ENCODE measurements at regions not wholly inside any gene's neighbourhood (a gene's known extent, or its start where the extent isn't known, plus 50 kb on each side); places are given as distances from the start of the nearest gene placed in this dataset.

DNA sequence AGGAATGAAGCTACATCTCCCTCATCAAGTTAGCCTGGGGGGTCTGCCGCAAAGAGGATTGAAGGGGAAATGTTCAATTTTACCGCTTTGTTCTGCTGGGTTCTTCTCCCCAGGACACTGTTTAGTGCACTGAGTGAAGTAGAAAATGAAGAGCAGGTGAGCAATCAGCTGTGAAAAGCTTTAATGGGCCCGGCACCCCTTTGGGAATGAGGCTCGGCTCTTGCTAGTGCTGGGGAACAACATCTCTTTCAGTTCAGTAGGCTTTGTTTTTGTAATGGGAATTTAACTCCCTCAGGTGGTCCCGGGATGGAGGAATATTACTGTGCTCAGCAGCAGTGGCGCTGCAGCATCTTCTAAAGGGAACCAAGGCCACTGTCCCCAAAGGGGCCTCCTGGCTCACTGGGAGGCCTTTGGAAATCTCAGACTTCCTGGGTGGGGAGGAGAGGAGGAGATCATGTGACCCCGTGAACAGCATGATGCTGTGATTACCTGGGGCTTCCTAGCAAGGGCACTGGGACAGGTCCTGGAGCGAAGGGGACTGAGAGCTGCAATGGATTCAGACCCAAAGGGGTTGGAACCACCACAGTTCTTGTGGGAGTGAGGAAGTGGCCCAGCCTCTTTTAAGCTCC is 85.2 kb upstream of the MAX start:
- DNase-seq: no peak

DNA sequence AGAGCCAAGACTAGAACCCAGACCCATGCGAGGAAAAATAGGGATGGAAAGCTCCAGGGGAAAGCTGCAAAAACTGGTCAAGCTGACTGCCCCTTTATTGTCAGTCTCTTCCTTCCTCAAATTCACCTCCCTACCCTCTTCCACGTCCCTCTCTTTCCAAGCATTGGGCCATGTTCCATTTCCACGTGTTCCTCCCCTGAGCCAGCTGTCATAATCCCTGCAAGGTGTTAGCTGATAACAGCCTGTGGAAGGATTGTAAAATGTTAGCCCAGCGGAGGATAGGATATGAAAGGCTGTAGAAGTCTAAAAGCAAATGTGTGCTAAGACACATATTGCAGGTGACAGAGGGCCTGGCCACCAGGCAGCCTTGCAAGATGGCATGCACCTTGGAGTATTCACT is 88.0 kb upstream of the MAX start:
- no peak for DNase-seq

DNA sequence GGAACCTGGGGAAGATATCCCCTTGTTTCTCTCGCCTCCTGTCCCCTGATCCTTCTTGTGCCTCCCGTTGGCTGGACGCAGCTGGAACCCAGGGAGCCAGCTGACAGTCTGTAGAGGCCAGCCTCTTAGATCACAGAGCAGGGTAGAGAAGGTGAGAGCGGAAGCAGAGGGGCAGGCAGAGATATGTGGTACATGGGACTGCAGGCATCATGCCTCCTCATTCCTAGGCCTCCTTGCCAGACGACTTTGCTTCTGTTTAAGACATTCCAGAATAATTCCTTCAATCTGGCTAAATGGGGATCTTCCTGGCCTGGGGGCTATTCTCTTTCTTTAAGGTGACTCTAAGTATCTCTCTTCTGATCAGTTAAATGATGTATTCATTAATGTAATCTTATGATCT is 89.4 kb upstream of the MAX start:
- DNase-seq: no peak

DNA sequence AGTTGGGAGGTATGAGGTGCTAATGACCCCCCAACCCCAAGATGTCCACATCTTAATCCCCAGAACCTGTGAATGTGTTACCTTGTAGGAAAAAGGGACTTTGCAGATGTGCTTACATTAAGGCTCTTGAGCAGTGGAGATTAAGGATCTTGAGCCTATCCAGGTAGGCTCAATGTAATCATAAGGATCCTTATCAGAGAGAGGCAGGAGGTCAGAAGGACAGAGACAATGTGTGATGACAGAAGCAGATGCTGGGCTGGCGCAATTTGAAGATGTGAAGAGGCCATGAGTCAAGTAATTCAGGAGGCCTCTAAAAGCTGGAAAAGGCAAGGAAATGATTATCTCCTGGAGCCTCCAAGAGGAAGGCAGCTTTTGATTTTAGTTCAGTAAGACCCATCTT is 90.4 kb upstream of the MAX start:
- no peak for DNase-seq

DNA sequence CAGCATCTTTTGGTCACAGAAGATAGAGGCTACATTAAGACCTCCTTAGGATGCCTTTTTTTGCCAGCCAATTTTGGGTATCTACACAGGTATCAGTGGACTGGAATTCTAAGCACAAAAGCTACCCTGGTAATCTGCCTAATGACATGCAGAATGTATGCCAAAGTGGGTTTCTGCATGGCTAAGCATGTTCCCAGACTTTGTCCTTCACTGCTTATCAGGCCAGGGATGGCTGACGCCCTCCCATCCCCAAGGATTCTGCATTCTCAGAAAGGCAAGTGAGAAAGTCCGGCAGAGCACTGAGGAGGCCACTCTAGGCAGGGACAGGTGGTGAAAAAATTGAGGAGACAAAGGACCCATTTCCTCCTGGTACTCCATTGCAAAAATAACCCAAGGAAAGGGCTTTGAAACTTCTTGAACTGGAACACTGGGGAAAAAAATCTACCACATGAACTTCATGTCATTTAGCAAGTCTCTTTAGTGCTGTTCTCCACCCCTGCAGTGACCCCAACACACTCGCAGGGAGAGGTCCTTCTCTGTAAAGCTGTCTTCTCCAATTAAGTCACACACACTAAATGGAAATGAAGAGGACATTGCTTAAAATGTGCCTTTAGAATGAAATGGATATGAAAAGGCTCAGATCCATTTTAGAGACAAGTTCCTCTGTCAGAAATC is 91.7 kb upstream of the MAX start:
- no peak for DNase-seq

DNA sequence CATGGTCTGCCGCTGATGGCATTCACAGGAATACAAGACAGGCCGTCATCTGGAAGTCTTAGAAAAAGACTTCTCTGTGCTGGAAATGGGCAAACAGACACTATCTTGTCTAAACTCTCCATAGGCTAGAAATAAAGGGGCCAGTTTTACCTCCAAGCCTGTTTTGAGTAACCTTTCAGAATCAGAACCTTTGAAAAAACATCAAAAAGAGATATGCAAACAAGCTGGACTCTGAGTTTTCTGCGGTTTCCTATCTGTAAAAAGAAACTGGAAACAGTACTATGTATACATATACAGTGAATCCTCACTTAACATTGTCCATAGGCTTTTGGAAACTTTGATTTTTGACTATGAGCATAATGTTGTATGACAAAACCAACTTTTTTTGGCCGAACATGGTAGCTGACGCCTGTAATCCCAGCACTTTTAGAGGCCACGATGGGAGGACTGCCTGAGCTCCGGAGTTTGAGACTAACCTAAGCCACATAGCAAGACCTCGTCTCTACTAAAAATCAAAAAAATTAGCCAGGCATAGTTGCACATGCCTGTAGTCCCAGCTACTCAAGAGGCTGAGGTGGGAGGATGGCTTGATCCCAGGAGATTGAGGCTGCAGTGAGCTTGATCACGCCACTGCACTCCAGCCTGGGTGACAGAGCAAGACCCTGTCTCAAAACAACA is 92.9 kb upstream of the MAX start:
- DNase-seq: no peak

DNA sequence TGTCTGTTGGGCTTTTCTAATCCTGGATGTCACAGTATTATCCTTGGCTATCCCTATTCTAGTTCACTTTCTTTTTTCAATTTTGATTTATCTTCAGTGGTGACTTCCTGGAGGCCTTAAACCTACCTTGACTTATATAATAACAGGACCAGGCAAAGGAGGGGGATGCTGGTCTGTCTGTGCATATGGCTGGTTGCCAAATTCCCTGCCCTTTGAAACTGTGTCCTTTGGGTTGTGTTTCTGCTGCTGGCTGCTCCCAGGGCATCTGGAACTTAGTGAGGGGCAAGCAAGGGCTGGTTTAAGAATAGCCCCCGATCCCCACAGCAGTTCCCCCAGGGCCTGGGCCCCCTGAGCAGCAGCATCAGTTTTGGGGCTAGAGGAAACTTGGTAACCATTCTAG is 96.0 kb upstream of the MAX start:
- DNase-seq: no peak

DNA sequence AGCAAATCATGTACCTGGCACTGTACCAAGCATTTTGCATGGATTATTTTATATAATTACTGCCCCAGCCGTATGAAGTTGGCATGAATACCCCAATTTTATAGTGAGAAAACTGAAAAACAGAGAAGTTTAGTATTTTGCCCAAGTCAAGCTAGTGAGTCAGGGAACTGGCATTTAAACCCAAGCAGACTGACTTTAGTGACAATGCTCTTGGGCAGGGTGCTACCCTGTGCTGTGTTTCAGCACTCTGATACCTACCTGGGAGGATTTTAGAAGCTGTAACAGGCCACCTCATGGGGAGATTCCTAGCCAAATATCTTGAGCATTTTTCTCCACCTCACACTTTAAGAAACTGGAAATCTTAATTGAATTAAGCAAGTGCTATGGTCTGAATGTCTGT is 98.1 kb upstream of the MAX start:
- no peak for DNase-seq

DNA sequence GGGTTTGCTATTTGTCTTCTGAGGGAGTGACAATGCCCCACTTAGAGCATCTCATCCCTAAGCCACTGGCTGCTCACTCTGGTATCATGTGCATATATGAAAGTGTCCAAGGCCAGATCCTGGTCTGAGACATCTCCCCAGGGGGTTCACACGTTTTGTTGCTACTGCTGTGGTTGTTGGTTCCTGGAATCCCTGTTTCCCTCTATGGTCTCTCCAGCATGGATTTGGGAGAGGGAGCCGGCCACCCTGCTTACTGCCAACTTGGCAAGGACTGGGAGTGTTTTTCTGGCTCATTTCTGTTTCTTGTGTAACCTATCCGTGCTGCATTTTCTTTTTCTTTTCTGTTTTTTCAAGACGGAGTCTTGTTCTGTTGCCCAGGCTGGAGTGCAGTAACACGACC is 101.3 kb upstream of the MAX start:
- DNase-seq: no peak

DNA sequence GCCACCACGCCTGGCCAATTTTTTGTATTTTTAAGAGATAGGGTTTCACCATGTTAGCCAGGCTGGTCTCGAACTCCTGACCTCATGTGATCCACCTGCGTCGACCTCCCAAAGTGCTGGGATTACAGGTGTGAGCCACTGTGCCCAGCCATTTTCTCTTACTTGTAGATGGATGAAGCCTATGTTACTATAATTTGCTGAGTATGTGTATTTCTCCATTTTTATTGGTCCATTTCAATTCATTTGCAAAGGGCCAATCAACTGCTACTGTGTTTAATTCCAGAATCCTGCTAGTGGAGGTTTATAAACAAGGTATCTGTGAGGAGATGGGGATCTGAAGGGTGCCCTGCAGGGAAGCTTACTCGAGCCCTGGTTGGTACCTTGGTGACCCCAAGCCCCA is 101.7 kb upstream of the MAX start:
- no peak for DNase-seq

DNA sequence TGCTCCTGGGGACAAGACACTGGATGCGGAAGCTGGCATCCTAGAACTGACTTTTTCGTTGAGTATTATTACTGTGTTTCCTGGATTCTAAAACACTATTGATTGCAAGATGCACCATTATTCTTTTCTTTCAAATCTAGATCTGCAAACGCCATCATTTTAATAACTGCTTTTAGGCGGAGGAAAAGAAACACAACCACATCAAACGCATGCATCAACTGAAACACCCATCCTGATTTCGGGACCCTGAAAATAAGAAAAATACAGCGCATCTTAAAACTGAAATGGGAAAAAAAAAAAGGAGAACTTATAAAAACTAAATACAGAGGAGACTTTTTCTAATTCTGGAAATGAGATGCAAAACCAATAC is 103.7 kb upstream of the MAX start:
- no peak for DNase-seq

DNA sequence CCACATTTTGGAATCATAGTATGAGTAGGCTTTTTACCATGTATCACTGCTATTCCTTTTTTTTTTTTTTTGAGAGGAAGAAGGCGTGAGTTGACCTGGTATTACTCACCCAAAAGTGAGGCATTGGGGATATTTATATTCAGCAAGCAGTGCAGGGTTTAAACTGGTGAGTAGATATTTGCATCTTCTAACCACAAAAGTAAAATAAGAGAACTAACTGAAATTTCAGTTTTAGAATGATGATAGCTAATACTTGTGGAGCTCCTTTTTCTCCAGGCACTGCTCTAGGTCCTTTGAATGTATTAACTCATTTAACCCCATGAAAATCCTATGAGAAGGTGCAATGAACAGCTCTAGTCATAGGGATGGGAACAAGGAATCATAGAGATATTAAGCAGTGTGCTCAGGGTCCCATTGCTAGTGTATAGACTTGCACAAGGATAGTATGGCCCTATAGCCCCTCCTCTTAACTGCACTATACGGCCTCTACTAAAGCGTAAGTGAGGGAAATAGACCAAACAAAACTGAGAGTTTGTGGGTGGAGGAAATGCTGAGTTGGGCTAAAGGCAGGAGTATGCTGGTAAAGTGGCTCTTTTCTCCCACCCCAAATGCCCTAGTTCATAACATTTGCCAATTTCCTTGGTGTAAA is 104.3 kb upstream of the MAX start:
- DNase-seq: peak; percentile 44

DNA sequence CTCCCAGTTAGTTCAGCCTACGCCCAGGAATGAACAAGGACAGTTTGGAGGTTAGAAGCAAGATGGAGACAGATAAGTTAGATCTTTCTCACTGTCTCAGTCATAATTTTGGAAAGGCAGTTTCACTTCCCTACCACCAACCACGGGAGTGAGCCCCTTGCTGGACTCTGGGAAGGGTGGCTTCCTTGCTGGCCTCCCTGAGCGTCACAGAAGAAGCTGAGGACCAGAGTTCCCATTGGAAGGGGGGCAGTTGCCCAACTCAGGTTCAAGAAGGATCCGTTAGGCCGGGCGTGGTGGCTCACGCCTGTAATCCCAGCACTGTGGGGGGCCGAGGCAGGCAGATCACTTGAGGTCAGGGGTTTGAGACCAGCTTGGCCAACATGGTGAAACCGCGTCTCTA is 106.2 kb upstream of the MAX start:
- DNase-seq: no peak

DNA sequence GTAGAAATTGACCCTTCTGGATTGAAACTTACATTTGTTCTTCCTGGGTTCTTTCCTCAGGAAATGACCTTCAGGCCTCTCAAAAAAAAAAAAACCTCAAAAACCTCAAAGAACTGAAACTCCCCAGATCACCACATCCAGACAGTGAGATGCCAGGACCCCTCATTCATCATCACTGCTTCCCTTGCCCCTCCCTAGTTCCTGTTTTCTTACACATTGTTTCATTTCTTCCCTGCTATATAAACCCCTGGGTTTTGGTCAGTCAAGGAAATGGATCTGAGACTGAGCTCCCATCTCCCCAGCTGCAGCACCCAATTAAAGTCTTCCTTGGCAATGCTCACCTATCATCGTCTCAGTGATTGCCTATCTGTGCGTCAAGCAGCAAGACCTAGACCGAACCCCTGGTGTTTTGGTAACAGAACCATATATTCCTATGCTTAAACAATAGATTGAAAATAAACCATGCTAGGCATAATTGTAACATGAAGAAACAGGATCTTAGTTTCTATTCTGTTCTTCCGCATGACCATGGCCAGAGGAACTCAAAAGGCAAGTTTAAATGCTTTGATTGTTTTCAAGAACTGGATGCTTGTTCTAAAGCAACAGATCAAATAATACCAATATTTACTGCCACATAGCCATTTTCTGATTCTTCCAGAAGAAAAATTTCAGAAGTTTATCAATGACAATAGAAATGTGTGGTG is 108.0 kb upstream of the MAX start:
- DNase-seq: peak; percentile 30

DNA sequence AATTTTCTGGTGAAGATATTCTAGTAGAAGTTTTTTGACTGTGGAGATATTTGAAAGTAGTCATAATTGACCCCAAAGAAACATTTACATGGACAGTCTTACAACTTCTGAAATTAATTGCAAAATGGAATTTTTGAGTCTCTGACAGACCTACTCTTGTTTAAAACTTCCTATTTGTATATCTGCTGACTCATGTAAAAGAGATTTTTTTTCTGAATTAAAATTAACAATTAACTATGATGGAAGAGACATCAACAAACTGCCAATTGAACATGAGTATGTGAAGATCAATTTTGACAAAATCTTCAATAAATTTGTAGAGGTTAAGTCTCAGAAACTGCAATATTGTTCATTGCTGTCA is 108.5 kb upstream of the MAX start:
- DNase-seq: no peak

DNA sequence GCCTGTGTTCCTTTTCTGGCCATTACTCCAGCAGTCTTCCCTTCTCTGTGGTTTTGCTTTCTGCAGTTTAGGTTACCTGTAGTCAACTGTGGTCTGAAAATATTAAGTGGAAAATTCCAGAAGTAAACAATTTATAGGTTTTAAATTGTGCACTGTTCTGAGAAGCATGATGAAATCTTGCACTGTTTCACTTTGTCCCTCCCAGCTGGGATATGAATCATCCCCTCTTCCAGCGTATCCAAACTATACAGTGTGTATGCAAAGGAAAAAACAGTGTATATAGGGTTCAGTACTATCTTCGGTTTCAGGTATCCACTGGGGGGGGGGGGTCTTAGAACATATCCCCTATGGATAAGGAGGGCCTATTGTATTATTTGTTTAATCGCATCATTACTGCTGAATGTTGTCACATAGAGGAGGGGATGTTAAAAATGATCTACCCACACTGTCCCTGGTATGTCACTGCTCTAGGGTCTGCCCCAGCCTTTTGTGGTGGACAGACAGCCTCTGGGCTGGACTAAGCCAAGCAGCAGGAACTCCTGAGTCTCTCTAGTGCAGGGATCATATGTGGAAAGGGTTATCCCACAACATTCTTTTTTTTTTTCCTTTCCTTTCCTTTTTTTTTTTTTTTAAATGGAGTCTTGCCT is 109.1 kb upstream of the MAX start:
- DNase-seq: no peak

DNA sequence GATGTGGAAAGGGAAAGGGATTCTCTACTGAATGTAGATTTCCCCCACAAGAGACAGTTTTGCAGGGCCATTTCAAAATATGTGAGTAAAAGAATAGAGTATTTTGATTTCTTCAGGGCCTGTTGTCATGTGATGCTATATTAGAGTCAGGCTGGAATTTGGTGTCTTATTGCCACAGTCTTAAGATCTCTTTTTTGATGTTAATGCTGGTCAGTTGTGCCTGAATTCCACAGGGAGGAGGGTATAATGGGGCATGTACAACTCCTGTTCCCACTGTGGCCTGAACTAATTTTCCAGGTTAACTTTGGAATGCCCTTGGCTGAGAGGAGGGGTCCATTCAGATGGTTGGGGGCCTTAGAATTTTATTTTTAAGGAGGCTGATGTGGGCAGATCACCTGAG is 111.0 kb upstream of the MAX start:
- DNase-seq: no peak

DNA sequence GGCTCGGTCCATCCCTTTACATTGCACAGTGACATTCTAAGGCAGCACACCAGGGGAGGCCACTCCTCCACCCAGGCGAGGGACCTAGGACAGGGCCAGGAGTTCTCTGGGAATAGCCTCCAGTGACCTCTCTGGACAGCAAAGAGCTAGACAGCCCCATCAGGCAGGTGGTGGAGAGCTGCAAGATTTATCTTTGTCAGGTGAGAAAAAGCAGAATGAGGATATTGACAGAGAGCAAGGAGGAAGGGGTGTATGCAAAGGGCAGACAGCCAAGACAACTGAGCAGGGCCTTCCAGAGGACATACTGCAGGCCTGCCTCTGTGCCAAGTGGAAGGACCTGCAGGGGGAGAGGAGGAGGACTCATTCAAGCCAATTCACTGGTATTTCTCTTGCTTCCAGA is 112.4 kb upstream of the MAX start:
- no peak for DNase-seq

DNA sequence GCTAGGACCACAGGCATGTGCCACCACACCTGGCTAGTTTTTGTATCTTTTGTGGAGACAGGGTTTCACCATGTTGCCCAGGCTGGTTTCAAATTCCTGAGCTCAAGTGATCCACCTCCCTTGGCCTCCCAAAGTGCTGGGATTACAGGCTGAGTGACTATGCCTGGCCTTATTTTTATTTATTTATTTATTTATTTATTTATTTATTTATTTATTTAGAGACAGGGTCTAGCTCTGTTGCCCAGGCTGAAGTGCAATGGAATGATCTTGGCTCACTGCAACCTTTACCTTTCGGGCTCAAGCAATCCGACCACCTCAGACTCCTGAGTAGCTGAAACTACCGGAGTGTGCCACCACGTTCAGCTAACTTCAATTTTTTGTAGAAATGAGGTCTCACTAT is 117.0 kb upstream of the MAX start:
- no peak for DNase-seq

DNA sequence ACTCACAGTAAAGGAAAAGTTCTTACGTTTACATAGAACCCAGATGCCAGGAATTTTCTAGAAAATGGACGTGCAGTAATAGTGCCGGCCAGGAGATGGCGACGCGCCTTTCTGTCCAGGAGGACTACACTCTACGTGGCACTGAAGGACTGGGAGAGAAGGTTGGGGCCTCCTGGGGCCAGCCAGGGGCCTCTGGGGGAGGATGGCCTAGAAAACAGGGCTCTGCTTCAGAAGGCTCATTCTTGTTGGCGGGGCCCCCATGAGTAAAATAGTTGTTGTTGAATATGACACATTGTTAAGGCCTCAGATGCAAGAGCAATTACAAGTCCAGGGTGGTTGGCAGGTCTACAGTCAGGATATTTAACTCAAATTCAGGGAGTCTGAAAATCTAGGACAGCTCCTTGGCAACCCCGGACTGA is 120.1 kb upstream of the MAX start:
- DNase-seq: peak; percentile 69

DNA sequence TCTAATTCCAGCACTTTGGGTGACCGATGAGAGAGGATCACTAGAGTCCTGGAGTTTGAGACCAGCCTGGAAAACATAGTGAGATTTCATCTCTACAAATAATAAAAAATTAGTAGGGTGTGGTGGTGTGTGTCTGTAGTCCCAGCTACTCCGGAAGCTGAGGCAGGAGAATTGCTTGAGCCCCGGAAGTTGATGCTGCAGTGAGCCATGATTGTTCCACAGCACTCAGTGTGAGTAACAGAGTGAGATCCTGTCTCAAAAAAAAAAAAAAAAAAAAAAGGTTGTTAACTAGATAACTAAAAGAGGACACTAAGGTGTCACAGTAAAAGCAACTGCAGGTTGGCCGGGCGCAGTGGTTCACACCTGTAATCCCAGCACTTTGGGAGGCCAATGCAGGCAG is 121.3 kb upstream of the MAX start:
- DNase-seq: no peak

DNA sequence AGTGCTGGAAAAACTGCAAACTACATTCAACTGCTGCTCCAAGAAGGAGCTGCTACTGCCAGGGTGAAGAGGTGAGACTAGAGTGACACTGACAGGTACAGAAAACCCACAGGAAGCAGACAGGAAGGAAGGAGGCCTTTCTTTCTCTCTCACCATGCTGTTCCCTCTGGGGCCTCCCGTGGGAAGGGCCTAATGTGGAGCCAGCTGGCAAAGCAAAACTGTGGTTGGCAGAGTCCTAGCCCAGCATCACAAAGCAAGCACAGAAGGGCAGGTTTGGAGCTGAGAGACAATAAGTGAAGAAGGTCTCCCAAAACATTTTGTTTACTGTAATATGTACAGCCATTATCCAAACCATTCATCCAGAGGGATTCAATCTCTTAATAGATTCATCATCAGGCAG is 122.5 kb upstream of the MAX start:
- peak; percentile 13 for DNase-seq

Data from stimulated activated CD4-positive, alpha-beta T cell treated with anti-CD3 and anti-CD28 coated beads, Interleukin-15, amount 100 ng/mL, for 24 hours (primary cell).